HG02610 (cell line): ENCODE measurements at regions not wholly inside any gene's neighbourhood (a gene's known extent, or its start where the extent isn't known, plus 50 kb on each side); places are given as distances from the start of the nearest gene placed in this dataset.
A peak's percentile ranks its signal among the peaks of the same experiment; 100 is the strongest.

Source experiments
- ATAC-seq: cut with Tn5 transposase; IDR thresholded peaks from one replicate; pipeline ENCODE4 v1.9.1; 2021; ENCODE audit warnings: mild to moderate bottlenecking, moderate library complexity; ENCODE audit not compliant: unreplicated experiment

DNA sequence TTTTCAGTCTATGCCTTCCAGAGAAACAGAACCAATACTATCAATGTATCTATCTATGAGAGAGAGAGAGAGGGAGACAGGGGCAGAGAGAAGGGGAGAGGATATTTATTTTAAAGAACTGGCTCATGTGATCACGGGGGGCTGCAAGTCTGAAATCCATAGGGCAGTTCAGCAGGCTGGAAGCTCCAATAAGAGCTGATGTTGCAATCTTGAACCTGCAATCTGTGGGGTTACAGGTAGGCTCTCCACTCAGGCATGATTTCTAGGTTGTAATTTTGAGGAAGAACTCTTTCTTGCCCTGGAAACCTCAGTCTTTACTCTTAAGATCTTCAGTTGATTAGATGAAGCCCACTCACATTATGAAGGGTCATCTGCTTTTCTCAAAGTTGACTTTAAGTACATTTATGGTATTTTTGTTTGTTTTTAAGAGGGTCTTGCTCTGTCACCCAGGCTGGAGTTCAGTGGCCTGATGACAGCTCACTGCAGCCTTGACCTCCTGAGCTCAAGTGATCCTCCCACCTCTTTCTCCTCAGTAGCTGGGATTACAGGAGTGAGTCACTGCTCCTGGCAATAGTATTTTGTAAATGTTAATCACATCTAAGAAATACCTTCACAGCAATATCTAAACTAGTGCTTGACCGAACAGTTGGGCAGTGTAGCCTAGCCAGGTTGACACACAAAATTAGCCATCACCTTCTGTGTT lies 376.4 kb downstream of the FGF9 start:
- no peak for ATAC-seq

DNA sequence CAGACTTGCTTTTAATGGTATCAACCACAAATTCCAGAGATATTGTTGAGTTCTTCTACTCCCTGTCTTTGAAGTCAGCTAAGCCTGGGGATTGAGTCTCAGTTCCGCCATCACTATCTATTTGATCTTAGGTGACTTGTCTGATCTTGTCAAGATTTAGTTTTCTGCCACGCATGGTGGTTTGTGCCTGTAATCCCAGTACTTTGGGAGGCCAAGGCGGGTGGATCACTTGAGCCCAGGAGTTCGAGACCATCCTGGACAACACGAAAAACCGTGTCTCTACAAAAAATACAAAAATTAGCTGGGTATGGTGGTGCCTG lies 376.9 kb downstream of the FGF9 start:
- no peak for ATAC-seq

DNA sequence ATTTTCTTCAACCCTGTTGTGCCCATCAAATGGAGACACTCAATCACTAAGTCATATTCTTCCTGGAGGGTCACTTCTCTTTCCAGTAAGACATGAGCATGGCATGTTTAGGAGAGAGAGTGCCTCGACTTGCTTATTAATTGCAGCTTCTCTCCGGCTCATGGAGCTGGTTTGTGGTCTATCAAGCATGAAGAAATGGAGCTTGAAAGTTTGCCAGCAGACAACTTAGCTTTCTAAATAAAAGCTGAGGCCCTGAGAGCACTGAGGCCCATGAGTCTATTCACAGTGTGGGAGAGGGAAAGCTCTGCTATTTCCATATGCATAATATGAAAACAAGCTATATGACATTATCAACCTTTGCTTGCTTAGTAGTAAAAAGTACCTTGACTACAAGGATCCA lies 378.5 kb downstream of the FGF9 start:
- no peak for ATAC-seq

DNA sequence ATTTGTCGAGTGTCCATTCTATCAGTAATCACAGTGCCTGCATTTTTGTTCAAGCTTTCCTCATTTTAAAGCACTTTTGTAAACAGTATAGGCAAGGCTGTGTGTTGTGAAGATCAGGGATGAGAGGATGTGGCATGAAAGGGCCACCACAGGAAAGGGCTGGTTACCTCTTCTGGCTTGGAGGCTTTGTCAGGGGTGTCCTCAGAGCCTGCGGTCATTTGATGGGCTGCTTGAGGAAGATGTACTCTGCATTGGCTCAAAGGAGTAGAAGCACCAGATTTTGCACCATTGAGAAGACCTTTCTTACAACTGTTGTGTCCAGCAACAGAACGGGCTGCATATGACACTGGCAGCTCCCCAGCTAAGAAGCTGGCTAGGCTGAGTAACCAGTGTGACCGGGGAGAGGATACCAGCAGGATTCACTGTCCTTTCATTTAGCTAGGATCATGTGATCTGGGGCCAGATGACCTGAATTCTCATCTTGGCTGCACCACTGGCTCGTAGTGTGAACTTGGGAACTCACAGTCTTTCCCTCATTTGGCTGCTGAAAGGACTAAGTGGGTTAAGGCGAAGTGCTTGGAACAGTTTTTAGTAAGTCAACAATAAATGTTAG lies 380.2 kb downstream of the FGF9 start:
- ATAC-seq = no peak

DNA sequence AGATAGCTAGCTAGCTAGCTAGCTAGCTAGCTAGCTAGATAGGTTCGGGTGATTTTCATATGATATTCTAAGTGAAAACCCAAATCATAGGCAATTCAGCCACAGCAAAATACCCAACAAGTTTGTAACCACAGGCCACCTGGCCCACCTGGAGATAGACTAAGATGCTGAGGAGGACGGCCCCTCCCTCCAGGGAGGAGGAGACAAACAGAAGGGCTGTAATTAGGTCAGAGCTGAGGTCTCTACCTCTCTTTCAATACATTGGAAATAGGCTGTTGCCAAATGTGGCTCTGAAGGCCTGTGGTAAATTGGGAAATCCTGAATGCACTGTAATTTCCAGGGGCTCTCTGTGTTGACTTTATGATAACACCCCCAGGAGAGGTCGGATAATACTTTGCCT lies 382.2 kb downstream of the FGF9 start:
- no peak for ATAC-seq

DNA sequence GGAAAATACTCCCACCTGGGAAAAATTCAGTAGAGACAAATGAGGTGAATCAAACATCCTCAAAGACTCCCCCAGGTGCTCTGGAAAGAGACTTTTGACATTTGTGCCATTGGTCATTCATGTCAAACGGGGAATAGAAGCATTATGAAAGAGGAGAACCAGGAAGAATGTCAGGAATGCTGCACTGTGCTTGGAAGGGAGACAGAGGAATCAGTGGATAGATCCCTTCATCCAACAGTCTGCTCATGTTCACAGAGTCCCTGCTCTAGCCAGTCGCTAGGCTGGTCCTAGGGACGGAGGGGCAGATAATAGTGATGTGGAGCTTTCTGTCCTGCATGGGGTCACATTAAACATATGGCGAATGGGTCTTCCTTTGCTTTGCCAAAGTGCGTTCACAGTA lies 384.4 kb downstream of the FGF9 start:
- ATAC-seq = no peak

DNA sequence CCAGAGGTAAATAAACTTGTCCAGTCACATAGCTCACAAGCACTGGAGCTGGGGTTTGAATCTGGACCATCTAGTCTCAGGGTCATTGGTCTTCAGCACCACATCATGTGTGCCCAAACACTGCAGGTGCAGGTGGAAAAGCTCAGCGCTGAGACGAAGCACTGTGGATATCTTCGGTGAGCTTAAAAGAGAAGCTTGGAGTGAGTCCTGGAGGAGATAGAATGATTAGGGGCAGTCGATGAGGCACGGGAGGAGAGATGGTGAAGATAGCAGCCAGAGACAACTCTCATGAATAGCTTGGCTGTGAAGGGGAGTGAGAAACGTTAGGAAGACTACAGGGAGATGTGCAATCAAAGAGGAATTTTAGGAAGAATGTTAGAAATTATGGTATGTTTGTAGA lies 389.3 kb downstream of the FGF9 start:
- ATAC-seq = no peak

DNA sequence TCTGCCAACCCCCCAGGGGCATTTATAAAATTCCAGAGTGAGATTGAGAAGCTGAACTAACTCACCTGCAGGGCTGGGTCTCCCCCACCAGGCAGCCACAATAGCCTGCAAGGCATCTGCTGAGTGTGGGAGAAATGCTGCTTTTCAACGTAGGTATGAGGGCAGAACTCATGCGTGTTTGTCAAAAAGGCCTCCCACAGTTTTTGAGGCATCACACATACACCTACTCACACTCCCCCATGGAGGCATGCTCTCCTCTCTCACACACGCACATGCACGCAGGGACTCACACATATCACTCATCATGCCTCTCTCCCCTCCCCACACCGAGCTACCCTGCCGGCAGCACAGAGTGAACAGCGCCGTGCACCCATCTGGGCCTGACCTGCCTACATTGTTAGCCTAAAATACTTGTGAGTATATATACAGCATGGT lies 390.5 kb downstream of the FGF9 start:
- peak; percentile 45 for ATAC-seq

DNA sequence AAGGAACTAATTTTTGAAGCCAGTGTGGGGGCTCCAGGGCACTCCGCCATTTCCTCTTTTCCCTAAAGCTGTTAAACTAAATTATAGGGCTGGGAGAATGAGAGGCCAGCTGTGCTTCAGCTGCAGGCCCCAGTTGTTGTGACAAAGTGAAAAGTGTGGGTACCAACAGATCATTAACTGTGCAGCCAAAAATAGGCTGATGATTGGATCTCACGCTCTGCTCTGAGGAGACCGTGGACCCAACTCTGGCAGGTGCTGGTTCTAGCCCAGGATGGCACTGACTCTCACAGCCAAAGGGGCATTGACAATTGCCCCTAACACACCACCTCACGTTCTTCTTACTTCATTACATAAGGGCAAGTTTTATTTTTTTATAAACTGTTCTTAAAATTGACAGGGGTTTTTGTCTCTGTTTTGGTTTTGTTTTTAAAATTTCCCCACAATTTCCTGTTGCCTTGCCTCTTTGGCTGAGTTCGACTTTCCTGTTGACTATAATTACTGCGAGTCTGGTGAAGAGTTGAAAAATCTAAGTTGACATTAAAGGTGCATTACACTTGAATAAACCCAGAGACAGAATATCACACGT lies 391.0 kb downstream of the FGF9 start:
- peak; percentile 63 for ATAC-seq

DNA sequence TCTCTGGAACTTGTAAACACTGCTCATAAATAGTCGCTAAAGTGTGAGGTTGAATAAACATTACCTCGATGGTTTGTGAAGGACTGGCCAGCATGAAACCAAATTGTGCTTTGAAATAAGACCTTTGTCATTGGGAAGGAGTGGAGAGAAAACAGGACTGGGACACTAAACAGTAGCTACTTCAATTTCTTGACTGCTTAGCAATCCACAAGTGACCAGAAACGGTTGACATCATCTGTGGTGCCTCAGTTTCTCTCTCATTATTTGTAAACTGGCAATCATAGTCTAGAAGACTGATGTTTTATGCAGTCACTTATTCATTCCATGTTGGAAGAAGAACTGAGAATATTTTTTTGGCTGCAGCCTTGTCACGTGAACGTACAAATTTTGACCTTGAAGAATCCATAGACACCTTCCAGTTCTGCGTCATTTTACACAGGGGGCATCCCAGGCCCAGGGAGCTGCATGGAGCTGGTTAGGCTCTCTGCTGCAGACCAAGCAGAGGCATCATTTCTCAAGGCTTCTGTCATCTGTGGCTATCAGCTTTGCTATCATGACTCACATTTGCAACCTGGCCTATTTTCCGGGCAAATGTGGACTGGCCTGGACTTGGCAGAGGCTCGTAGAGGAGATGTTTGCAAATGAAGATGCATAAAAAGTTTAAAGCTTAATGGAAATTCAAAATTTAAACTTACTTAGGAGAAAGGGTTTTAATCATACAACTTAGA lies 391.8 kb downstream of the FGF9 start:
- no peak for ATAC-seq

DNA sequence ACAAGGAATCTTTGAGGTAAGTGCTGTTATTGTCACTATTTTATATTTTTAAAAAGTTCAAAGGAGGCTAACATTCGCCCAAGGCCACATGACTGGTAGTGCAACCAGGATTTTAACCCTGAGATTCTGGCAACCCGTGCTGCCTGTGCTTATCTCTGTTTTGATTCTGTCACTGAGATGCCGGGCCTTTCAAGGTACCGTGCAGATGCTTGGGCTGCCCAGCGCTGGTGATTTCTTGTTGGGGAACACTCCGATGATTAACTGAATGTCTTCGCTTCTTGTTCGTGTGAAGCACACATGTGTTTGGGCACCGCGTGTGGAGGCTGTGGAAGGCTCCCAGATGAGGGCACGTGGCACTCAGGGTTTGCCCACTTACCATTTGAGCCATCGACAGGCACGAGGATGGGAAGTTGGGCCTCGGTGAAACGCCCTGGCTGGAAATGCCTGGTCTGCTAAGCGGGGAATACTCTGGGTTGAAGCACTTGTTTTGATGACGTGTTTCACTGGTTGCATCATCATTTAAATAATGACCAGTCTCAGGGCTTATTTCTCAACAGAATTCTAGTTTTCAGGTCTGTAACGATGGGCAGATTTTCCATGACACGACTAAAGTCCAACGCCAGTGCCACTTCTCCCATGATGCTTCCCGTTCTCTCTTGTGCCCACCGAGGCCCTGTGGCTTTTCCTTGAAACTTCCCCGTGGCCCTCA lies 392.7 kb downstream of the FGF9 start:
- no peak for ATAC-seq

DNA sequence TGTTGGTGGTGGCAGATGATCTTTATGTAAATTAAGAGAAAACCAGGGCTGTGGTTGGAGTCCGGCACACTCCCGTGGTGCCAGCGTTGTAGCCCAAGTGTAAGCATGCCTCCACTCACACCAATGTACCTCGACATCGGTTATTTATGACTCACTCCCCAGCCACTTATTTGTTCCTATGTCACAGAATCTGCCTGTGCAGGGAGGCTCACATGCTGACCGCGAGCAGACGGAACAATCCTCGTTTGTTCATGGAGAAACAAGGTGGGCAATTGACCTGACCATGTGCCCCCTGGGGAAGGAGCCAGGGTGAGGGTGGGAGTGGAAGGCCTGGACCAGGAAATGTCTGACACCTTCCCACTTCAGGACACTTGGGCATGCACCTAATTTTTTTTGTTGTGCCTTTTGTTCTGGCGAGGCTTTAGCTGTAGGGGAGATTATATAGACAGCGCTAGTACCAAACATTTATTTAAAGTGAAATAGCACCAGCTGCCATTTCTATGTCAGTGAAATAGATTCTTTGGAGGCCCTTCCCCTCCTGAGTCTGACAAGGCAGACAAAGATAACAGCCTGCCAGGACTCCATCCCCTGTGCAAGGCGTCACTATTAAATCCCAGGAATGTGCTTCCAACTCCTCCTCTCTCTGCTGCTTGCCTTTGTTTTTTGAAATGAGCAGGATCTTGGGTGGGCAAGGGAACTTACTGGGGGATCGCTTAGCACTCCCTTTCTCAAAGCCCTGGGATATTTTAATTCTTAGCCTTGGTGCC lies 394.2 kb downstream of the FGF9 start:
- no peak for ATAC-seq

DNA sequence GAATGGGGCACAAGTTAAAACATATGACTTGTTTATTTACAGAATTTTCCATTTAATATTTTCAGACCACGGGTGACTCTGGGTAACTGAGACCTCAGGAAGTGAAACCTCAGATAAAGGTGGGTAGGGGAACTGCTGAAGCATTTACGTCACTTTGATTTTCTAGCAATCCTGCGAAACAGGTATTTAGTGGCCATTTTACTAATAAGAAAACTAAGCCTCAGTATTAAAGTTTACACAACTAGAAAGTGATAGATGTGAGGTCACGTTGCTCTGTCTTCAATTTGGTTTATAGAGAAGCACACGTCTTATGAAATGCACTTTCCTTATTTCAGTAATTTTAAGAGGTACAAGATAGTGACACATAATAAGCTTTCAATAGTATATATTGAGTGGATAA lies 402.8 kb downstream of the FGF9 start:
- ATAC-seq = peak; percentile 53

DNA sequence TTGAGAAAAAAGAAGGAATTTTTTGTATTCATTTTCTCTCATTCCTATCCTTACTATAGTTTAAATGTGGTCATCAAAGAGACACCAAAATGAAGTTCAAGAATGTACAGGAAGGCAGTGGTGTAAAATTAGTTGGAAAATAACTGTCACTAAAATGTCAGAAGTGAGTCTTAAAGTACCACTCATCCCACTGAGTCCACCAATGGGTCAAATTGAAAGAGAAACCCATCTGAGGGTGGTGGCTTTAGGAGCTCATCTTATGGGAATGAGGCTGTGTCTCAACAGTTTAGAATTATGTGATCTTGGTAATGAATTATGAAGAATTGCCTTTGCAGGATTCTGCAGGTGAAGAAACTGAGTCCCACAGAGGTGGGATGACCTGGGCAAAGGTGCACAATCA lies 403.5 kb downstream of the FGF9 start:
- no peak for ATAC-seq

DNA sequence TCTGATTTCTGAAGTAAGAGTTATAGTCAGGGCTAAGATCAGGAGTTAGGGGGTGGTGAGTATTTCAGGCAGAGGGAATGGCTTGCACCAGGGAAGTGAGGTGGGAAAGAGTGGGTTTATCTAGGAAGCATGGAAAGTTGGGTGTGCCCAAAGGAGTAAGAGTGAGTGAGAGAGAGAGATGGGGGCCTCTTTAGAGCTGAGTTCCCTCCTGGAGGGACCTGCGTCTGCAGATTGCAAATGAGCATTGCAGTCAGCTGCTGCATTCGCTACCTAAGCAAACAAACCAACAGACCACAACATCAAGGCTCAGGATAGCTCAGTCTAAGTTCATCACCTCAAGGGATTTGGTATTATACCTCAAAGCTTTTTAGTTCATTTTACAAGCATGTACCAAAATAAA lies 405.8 kb downstream of the FGF9 start:
- peak; percentile 47 for ATAC-seq

DNA sequence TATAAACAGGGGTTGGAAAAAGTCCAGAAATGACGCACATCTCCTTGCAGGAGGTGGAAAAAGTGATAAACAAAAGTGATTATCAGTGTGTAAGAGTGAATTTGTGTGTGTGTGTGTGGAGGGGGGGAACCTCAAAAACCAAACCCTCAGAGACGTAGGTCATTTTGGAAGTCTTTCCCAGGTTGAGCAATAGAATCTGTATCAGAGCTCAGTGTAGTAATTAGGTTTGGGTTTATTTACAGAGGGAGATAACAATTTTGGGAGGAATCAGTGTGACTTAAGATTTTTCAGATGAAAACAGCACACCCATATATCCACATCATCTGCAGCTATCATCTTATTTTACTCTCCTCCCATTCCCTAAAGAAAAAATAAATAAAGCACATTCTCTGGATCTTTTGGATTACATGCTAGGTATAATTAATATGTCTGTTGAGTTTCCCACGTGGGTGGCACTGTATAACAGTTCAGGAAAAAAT lies 406.4 kb downstream of the FGF9 start:
- ATAC-seq = peak; percentile 6

DNA sequence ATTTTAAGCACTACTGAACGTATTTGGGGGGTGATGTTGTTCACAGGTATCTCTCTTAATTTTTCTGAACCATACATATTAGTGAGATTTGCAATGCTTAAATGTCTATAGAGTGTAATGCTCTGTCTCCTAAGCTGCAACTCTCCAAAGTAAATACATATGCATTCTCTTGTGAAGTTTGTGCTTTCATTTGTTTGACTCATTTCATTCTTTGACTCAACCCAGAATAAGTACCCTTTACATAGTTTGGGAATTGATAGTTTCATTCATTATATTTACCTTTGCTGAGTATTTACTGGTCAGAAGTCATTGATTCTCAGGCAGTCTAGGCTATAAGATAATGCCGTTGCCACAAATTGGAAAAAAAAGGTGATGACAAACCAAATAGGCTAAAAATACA lies 406.9 kb downstream of the FGF9 start:
- ATAC-seq = no peak

DNA sequence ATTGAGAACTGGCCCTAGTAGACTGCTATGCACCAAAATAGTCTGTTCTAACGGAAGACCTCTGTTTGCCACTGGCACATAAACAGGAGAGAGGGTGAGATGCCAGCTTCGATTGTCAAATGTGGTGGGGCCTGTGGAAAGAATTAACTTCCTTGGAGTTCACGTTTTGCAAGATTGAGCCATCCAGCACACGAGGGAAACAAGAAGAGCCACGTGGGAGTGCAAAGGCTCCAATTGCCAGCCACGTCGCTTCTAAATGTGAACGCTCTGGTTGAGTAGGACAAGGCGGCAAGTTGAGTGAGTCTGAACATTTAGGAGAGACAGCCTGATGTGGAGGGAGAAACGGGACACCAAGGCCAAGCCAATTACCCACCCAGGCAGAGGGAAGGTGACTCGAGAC lies 409.1 kb downstream of the FGF9 start:
- no peak for ATAC-seq

DNA sequence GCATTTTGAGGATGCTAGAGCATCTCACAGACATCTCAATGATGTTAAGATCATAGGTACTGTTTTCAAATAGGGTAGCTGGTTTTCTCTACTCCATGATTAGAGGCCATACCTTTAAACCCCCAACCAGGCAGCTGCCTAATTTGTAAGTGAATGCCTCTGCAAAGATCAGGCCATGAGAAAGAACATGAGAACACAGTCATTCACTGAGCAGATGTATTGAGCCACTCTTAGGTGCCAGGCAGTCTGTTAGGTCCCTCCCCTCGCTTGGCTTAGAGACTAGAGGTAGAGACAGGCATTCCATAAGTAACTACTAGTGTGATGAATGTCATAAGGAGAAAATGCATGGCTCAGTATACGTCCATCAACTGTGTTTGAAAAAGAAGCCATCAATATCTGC lies 410.0 kb downstream of the FGF9 start:
- no peak for ATAC-seq

DNA sequence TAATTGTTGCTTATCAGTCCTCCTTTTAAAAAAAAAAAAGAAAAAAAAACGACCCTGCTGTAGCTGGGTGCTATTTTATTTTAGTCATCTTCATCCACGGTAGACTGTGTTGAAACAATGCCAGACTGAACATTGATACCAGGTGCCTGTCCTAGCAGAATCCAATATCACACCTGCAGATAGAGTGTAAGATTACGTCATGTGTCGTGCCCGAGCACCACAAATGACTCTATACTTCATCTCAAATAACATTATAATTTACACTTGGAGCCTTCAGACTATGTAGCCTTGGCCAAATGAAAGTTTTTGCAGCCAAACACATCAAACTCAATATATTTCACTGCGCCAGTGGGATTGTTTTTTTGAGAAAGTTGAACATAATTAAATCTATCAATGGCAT lies 410.6 kb downstream of the FGF9 start:
- no peak for ATAC-seq

DNA sequence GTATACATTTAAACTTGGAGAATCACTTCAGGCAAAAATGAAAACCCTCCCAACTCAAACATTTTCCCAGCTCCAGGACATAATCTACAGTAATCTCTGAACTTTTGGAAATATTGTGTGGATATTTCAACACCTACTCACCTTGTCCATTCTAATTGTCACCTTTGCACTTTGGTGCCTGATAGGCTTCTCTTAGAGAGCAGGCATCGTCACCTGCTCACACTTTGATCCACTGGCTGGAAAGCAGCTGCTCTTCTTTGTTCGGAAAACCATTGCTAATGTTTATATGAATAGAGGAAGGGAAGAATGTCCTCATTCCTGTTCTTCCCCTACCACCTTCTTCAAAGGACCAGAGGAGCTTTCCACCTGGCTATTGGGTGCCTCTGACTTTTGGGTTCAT lies 411.2 kb downstream of the FGF9 start:
- no peak for ATAC-seq
